Mesenchymal stem cell (in vitro differentiated cells and primary cell): ENCODE measurements at regions not wholly inside any gene's neighbourhood (a gene's known extent, or its start where the extent isn't known, plus 50 kb on each side); places are given as distances from the start of the nearest gene placed in this dataset.

Experiments used
- DNase-seq: peaks from one replicate; pipeline ENCODE4 v3.0.0-alpha.2; 2013
- H2AFZ ChIP-seq: one replicate; pipeline ENCODE4 v1.6.1; 2013; ENCODE audit warnings: low read depth, mild to moderate bottlenecking, control low read depth, inconsistent platforms, low read length, moderate library complexity
- H2AK5ac ChIP-seq: 2 replicates; pipeline ENCODE4 v1.6.1; 2013; ENCODE audit warnings: low read length, moderate library complexity, mild to moderate bottlenecking, inconsistent platforms; ENCODE audit not compliant: severe bottlenecking
- H2BK120ac ChIP-seq: one replicate; pipeline ENCODE4 v1.6.1; 2013; ENCODE audit warnings: low read depth, mild to moderate bottlenecking, inconsistent platforms, low read length, moderate library complexity
- H2BK12ac ChIP-seq, 2 experiments: one replicate each; pipeline ENCODE4 v1.6.1; 2013; ENCODE audit warnings: inconsistent platforms in 2 of 2, low read length in 2 of 2, mild to moderate bottlenecking in 2 of 2, moderate library complexity in 2 of 2, control low read depth in 1 of 2
- H2BK15ac ChIP-seq: one replicate; pipeline ENCODE4 v1.6.1; 2013; ENCODE audit warnings: mild to moderate bottlenecking, low read depth, inconsistent platforms; ENCODE audit not compliant: poor library complexity, severe bottlenecking
- H2BK5ac ChIP-seq: 2 replicates; pipeline ENCODE4 v1.6.1; 2013; ENCODE audit warnings: low read depth, mild to moderate bottlenecking, low read length, control low read depth, inconsistent platforms; ENCODE audit not compliant: poor library complexity, severe bottlenecking
- H3K14ac ChIP-seq, 2 experiments: one replicate each; pipeline ENCODE4 v1.6.1; 2013; ENCODE audit warnings: inconsistent platforms in 2 of 2, low read length in 2 of 2, control low read depth in 1 of 2, mild to moderate bottlenecking in 1 of 2, moderate library complexity in 1 of 2
- H3K18ac ChIP-seq, 2 experiments: one replicate each; pipeline ENCODE4 v1.6.1; 2013; ENCODE audit warnings: inconsistent platforms in 2 of 2, low read length in 2 of 2, control low read depth in 1 of 2, low read depth in 1 of 2, mild to moderate bottlenecking in 1 of 2
- H3K23ac ChIP-seq, 2 experiments: one replicate each; pipeline ENCODE4 v1.6.1; 2013; ENCODE audit warnings: inconsistent platforms in 2 of 2, low read length in 2 of 2, mild to moderate bottlenecking in 2 of 2, moderate library complexity in 2 of 2, control low read depth in 1 of 2
- H3K27ac ChIP-seq: 2 replicates; pipeline ENCODE4 v1.5.1; 2013; ENCODE audit warnings: mild to moderate bottlenecking, moderate library complexity, low read length, control low read depth, inconsistent platforms; ENCODE audit not compliant: poor library complexity, severe bottlenecking
- H3K27me3 ChIP-seq, 2 experiments: 2 replicates each; pipeline versions ENCODE4 v1.6.1 to v1.7.0; 2013; ENCODE audit warnings: low read length in 2 of 2, mild to moderate bottlenecking in 2 of 2, moderate library complexity in 2 of 2, control low read depth in 1 of 2, inconsistent platforms in 1 of 2; ENCODE audit not compliant: control insufficient read depth in 1 of 2, insufficient read depth in 1 of 2
- H3K36me3 ChIP-seq, 2 experiments: 2 replicates each; pipeline versions ENCODE4 v1.6.1 to v1.7.0; 2013; ENCODE audit warnings: low read length in 2 of 2, control low read depth in 1 of 2, inconsistent platforms in 1 of 2, low read depth in 1 of 2, mild to moderate bottlenecking in 1 of 2; ENCODE audit not compliant: insufficient read depth in 2 of 2, control insufficient read depth in 1 of 2
- H3K4ac ChIP-seq, 2 experiments: one replicate each; pipeline ENCODE4 v1.6.1; 2013; ENCODE audit warnings: inconsistent platforms in 2 of 2, low read length in 2 of 2, mild to moderate bottlenecking in 2 of 2, moderate library complexity in 2 of 2, control low read depth in 1 of 2, low read depth in 1 of 2
- H3K4me1 ChIP-seq: 2 replicates; pipeline ENCODE4 v1.6.1; 2013; ENCODE audit warnings: low read depth, low read length, control low read depth; ENCODE audit not compliant: control insufficient read depth, insufficient read depth
- H3K4me2 ChIP-seq: 2 replicates; pipeline ENCODE4 v1.6.1; 2013; ENCODE audit warnings: low read length, mild to moderate bottlenecking, inconsistent platforms; ENCODE audit not compliant: poor library complexity, severe bottlenecking
- H3K4me3 ChIP-seq, 2 experiments: 2 replicates each; pipeline versions ENCODE4 v1.5.1 to v1.7.0; 2013; ENCODE audit warnings: low read length in 2 of 2, mild to moderate bottlenecking in 2 of 2, control low read depth in 1 of 2, low read depth in 1 of 2; ENCODE audit not compliant: insufficient read depth in 1 of 2
- H3K79me1 ChIP-seq: replicated peaks from 2 replicates; pipeline ENCODE4 v1.6.1; 2013; ENCODE audit warnings: mild to moderate bottlenecking, control low read depth, low read length, inconsistent platforms; ENCODE audit not compliant: poor library complexity, severe bottlenecking
- H3K9ac ChIP-seq: 2 replicates; pipeline ENCODE4 v1.7.0; 2013; ENCODE audit warnings: mild to moderate bottlenecking, low read length, moderate library complexity
- H3K9me3 ChIP-seq: 2 replicates; pipeline ENCODE4 v1.7.0; 2013; ENCODE audit warnings: mild to moderate bottlenecking, low read length; ENCODE audit not compliant: control insufficient read depth
- H4K8ac ChIP-seq: one replicate; pipeline ENCODE4 v1.6.1; 2013; ENCODE audit warnings: inconsistent platforms, mild to moderate bottlenecking, low read length, moderate library complexity
- H4K91ac ChIP-seq: one replicate; pipeline ENCODE4 v1.6.1; 2013; ENCODE audit warnings: mild to moderate bottlenecking, low read length, inconsistent platforms
- WGBS: methylation state at CpG from one replicate; pipeline ENCODE4 v1.1.7; 2013; ENCODE audit warnings: mixed read lengths; 5-methylcytosine and 5-hydroxymethylcytosine counted together

- no peaks in the 10 kb centered on the region for H3K9me3 ChIP-seq
- H3K27me3 ChIP-seq, result no peaks in the 10 kb centered on the region
- peak overlapping the region in 1 of 2 experiments; percentile 3 for H2BK12ac ChIP-seq
- H3K4me3 ChIP-seq, result no peak overlapping the region
- H3K4me1 ChIP-seq, result peaks cover 25% of the 10 kb centered on the region
- H2BK120ac ChIP-seq, result no peak overlapping the region
- no peak overlapping the region for H3K14ac ChIP-seq
- no peak overlapping the region for H3K4me2 ChIP-seq
- H3K36me3 ChIP-seq, result peaks cover 0 to 12% of the 10 kb centered on the region in 2 experiments
- H3K79me1 ChIP-seq, result peaks cover 10% of the 10 kb centered on the region
- H3K9ac ChIP-seq, result no peak overlapping the region
- WGBS, result 48% methylated on average over 25 of the region's 25 CpGs
- DNase-seq, result peak; percentile 35
- H4K91ac ChIP-seq, result no peak overlapping the region
- H2AFZ ChIP-seq, result no peak overlapping the region
- no peak overlapping the region for H2BK15ac ChIP-seq
- H3K18ac ChIP-seq, result peak overlapping the region; percentile 9 to 41
- peak overlapping the region in 1 of 2 experiments; percentile 17 for H3K4ac ChIP-seq
- H3K23ac ChIP-seq, result peak overlapping the region in 1 of 2 experiments; percentile 63
- no peak overlapping the region for H2AK5ac ChIP-seq
- no peak overlapping the region for H4K8ac ChIP-seq
- H2BK5ac ChIP-seq, result no peak overlapping the region
- H3K27ac ChIP-seq, result no peak overlapping the region
Measured at GRCh38 chr16:85415196-85416090, 197.7 kb upstream of the GSE1 start.

GRCh38 chr16:85416228-85417109 is 196.7 kb upstream of the GSE1 start:
- H2AFZ ChIP-seq, result no peak overlapping the region
- no peak overlapping the region for H3K14ac ChIP-seq
- peak overlapping the region; percentile 48 for H4K91ac ChIP-seq
- peaks cover 34% of the 10 kb centered on the region for H3K4me1 ChIP-seq
- no peak overlapping the region for H4K8ac ChIP-seq
- no peaks in the 10 kb centered on the region for H3K27me3 ChIP-seq
- peak overlapping the region; percentile 71 for H2BK120ac ChIP-seq
- no peaks in the 10 kb centered on the region for H3K9me3 ChIP-seq
- H2BK5ac ChIP-seq, result no peak overlapping the region
- peaks cover 15% of the 10 kb centered on the region for H3K79me1 ChIP-seq
- peak overlapping the region in 1 of 2 experiments; percentile 32 for H3K4ac ChIP-seq
- peak overlapping the region in 1 of 2 experiments; percentile 65 for H2BK12ac ChIP-seq
- 74% methylated on average over 20 of the region's 24 CpGs for WGBS
- DNase-seq, result no peak
- H3K4me3 ChIP-seq, result no peak overlapping the region
- H3K18ac ChIP-seq, result peak overlapping the region in 1 of 2 experiments; percentile 49
- no peak overlapping the region for H2AK5ac ChIP-seq
- H3K9ac ChIP-seq, result no peak overlapping the region
- H3K23ac ChIP-seq, result no peak overlapping the region
- no peak overlapping the region for H3K4me2 ChIP-seq
- peak overlapping the region; percentile 73 for H2BK15ac ChIP-seq
- no peak overlapping the region for H3K27ac ChIP-seq
- peaks cover 0 to 14% of the 10 kb centered on the region in 2 experiments for H3K36me3 ChIP-seq

- H2BK12ac ChIP-seq, result peak overlapping the region in 1 of 2 experiments; percentile 66
Measured at GRCh38 chr16:85417156-85417860, 195.8 kb upstream of the GSE1 start.

More at GRCh38 chr16:85417156-85417860, 195.8 kb upstream of the GSE1 start:
- 94% methylated on average over 14 of the region's 14 CpGs for WGBS
- no peak overlapping the region for H4K8ac ChIP-seq
- H2AK5ac ChIP-seq, result no peak overlapping the region
- H3K23ac ChIP-seq, result peak overlapping the region in 1 of 2 experiments; percentile 19
- no peak overlapping the region for H3K9ac ChIP-seq
- H2AFZ ChIP-seq, result no peak overlapping the region
- H3K4me1 ChIP-seq, result peaks cover 40% of the 10 kb centered on the region
- no peak overlapping the region for H4K91ac ChIP-seq
- H3K36me3 ChIP-seq, result peaks cover 0 to 15% of the 10 kb centered on the region in 2 experiments
- no peak overlapping the region for H3K4me3 ChIP-seq
- H2BK120ac ChIP-seq, result no peak overlapping the region
- H3K9me3 ChIP-seq, result no peaks in the 10 kb centered on the region
- no peak overlapping the region for H3K4ac ChIP-seq
- H2BK15ac ChIP-seq, result no peak overlapping the region
- H3K4me2 ChIP-seq, result no peak overlapping the region
- no peak overlapping the region for H3K14ac ChIP-seq
- peaks cover 17% of the 10 kb centered on the region for H3K79me1 ChIP-seq
- H3K27ac ChIP-seq, result no peak overlapping the region
- no peaks in the 10 kb centered on the region for H3K27me3 ChIP-seq
- peak overlapping the region in 1 of 2 experiments; percentile 61 for H3K18ac ChIP-seq
- DNase-seq, result no peak
- H2BK5ac ChIP-seq, result no peak overlapping the region
